HL-60 (cell line): ENCODE measurements at regions not wholly inside any gene's neighbourhood (a gene's known extent, or its start where the extent isn't known, plus 50 kb on each side); places are given as distances from the start of the nearest gene placed in this dataset.

Experiments used
- GABPA ChIP-seq: IDR thresholded peaks from 2 replicates; pipeline ENCODE4 v1.6.1; 2012; ENCODE audit warnings: low read depth
- POLR2AphosphoS5 ChIP-seq: IDR thresholded peaks from 2 replicates; pipeline ENCODE4 v1.6.1; 2012; ENCODE audit warnings: low read depth
- TF ChIP-seq, protein P1 (sequence below): IDR thresholded peaks from one replicate; pipeline ENCODE4 v1.5.1; 2011; ENCODE audit warnings: low read length, control low read depth, inconsistent platforms; ENCODE audit not compliant: insufficient read depth
- TF ChIP-seq, protein P2 (sequence below): IDR thresholded peaks from 2 replicates; pipeline ENCODE4 v1.6.1; 2012; ENCODE audit warnings: low read depth; ENCODE audit not compliant: insufficient replicate concordance

DNA sequence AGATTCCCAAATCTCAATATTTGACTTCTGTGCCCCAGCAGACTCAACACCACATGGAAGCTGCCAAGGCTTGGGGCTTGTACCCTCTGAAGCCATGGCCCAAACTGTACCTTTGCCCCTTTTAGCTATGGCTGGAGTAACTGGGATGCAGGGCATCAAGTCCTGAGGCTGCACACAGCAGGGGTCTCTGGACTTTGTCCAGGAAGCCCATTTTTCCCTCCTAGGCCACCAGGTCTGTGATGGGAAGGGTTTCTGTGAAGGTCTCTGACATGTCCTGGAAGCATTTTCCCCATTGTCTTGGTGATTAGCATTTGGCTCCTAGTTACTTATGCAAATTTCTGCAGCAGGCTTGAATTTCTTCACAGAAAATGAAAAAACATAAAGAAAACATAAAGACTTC lies 762.3 kb downstream of the GALC start:
- TF ChIP-seq, protein P1, sequence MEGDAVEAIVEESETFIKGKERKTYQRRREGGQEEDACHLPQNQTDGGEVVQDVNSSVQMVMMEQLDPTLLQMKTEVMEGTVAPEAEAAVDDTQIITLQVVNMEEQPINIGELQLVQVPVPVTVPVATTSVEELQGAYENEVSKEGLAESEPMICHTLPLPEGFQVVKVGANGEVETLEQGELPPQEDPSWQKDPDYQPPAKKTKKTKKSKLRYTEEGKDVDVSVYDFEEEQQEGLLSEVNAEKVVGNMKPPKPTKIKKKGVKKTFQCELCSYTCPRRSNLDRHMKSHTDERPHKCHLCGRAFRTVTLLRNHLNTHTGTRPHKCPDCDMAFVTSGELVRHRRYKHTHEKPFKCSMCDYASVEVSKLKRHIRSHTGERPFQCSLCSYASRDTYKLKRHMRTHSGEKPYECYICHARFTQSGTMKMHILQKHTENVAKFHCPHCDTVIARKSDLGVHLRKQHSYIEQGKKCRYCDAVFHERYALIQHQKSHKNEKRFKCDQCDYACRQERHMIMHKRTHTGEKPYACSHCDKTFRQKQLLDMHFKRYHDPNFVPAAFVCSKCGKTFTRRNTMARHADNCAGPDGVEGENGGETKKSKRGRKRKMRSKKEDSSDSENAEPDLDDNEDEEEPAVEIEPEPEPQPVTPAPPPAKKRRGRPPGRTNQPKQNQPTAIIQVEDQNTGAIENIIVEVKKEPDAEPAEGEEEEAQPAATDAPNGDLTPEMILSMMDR = no peak
- no peak for TF ChIP-seq POLR2AphosphoS5
- TF ChIP-seq, protein P2, sequence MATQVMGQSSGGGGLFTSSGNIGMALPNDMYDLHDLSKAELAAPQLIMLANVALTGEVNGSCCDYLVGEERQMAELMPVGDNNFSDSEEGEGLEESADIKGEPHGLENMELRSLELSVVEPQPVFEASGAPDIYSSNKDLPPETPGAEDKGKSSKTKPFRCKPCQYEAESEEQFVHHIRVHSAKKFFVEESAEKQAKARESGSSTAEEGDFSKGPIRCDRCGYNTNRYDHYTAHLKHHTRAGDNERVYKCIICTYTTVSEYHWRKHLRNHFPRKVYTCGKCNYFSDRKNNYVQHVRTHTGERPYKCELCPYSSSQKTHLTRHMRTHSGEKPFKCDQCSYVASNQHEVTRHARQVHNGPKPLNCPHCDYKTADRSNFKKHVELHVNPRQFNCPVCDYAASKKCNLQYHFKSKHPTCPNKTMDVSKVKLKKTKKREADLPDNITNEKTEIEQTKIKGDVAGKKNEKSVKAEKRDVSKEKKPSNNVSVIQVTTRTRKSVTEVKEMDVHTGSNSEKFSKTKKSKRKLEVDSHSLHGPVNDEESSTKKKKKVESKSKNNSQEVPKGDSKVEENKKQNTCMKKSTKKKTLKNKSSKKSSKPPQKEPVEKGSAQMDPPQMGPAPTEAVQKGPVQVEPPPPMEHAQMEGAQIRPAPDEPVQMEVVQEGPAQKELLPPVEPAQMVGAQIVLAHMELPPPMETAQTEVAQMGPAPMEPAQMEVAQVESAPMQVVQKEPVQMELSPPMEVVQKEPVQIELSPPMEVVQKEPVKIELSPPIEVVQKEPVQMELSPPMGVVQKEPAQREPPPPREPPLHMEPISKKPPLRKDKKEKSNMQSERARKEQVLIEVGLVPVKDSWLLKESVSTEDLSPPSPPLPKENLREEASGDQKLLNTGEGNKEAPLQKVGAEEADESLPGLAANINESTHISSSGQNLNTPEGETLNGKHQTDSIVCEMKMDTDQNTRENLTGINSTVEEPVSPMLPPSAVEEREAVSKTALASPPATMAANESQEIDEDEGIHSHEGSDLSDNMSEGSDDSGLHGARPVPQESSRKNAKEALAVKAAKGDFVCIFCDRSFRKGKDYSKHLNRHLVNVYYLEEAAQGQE = no peak
- TF ChIP-seq GABPA = no peak
